Activated T-helper 1 cell treated with anti-CD3 and anti-CD28 coated beads, Interleukin-12 subunit alpha, Interleukin-12 subunit beta, Interleukin-2, Interleukin-4 antibody, amounts not matched to agents 30 ng/mL and 10 ng/mL and 1 ng/mL, durations not matched to agents 14 hours and 24 hours and 36 hours (primary cell): ENCODE measurements at regions not wholly inside any gene's neighbourhood (a gene's known extent, or its start where the extent isn't known, plus 50 kb on each side); places are given as distances from the start of the nearest gene placed in this dataset.

Experiments used
- DNase-seq: peaks from one replicate; pipeline ENCODE4 v3.0.0; 2021; ENCODE audit warnings: low spot score
- H3K27ac Mint-ChIP-seq: one replicate; pipeline ENCODE4 v1.8.0; 2021; ENCODE audit warnings: mild to moderate bottlenecking, mixed read lengths
- H3K27me3 Mint-ChIP-seq: one replicate; pipeline ENCODE4 v1.8.0; 2022; ENCODE audit warnings: mild to moderate bottlenecking, moderate library complexity, mixed read lengths; ENCODE audit not compliant: insufficient read depth
- H3K36me3 Mint-ChIP-seq: one replicate; pipeline ENCODE4 v1.8.0; 2021; ENCODE audit warnings: low read depth, mixed read lengths
- H3K4me1 Mint-ChIP-seq: one replicate; pipeline ENCODE4 v1.8.0; 2021; ENCODE audit warnings: low read depth, mixed read lengths
- H3K4me3 Mint-ChIP-seq: one replicate; pipeline ENCODE4 v1.8.0; 2021; ENCODE audit warnings: mild to moderate bottlenecking, moderate library complexity, mixed read lengths
- H3K9me3 Mint-ChIP-seq: one replicate; pipeline ENCODE4 v1.8.0; 2021; ENCODE audit warnings: mixed read lengths
- intact Hi-C: fragments of 100-400 bp; cut with micrococcal nuclease; formaldehyde crosslinking; loops from one replicate; pipeline ENCODE4 v1.15.1; 2024

- Mint-ChIP-seq H3K9me3 (no peaks in the 10 kb centered on the region), H3K4me3 (no peak overlapping the region), H3K4me1 (no peaks in the 10 kb centered on the region), H3K27ac (no peak overlapping the region), H3K27me3 (no peaks in the 10 kb centered on the region), H3K36me3 (no peaks in the 10 kb centered on the region)
- DNase-seq, result no peak
- intact Hi-C loops, result no loop called here
These were observed 408.5 kb downstream of the SHANK2 start for GRCh38 chr11:70843906-70844305.

GRCh38 chr11:70844387-70844786 lies 408.0 kb downstream of the SHANK2 start:
- no peak overlapping the region for H3K27ac Mint-ChIP-seq
- intact Hi-C loops, result no loop called here
- no peaks in the 10 kb centered on the region for H3K36me3 Mint-ChIP-seq
- H3K4me1 Mint-ChIP-seq, result no peaks in the 10 kb centered on the region
- DNase-seq, result no peak
- H3K9me3 Mint-ChIP-seq, result no peaks in the 10 kb centered on the region
- no peaks in the 10 kb centered on the region for H3K27me3 Mint-ChIP-seq
- no peak overlapping the region for H3K4me3 Mint-ChIP-seq

- Mint-ChIP-seq H3K4me3 (no peak overlapping the region), H3K27me3 (no peaks in the 10 kb centered on the region), H3K36me3 (no peaks in the 10 kb centered on the region), H3K27ac (no peak overlapping the region), H3K4me1 (no peaks in the 10 kb centered on the region), H3K9me3 (no peaks in the 10 kb centered on the region)
- no peak for DNase-seq
- intact Hi-C loops, result no loop called here
These were observed 406.8 kb downstream of the SHANK2 start for GRCh38 chr11:70845591-70846041.

DNA sequence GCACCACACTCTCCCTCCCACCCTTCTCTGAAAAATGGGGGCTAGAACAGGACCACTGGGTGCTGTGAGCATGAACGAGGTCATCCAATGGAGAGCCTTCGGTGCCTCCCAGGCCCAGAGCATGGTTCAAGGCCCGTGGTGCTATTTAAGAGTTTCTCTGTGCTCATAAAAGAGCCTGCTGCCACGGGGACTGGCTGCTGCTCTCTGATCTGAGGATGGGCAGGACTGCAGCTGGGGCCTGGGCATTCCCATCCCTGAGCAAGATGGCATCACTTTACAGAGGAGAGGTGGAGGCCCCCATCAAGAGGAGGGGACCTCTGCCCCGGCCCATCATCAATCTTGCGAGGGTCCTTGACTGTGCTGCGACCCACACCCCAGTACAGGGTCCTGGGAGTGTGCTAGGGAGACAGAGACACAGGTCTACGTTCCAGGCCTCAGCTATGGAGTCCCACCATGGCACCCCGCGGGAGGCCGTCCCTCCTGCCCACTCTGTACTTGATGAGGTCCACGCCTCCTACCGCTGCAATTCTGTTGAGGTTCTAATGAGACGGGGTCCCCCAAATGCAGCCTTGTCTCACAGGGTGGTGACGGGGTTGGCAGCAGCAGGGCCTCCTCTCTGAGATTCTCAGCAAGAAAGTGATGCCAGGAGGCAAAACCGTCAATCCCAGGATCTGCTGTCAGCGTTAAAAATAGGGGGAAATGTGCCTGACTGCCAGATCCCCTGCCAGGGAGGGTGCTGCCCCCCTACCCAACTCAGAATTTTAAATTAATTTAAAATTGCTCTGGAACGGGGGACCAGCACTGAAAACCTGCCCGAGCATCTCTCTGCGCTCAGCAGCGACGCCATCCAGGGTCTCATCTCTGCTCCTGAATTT lies 405.4 kb downstream of the SHANK2 start:
- Mint-ChIP-seq H3K27ac (no peak overlapping the region), H3K27me3 (no peaks in the 10 kb centered on the region), H3K9me3 (no peaks in the 10 kb centered on the region), H3K4me1 (no peaks in the 10 kb centered on the region), H3K4me3 (no peak overlapping the region), H3K36me3 (no peaks in the 10 kb centered on the region)
- no peak for DNase-seq
- intact Hi-C loops, result no loop called here

GRCh38 chr11:70848243-70848750 lies 404.1 kb downstream of the SHANK2 start:
- intact Hi-C loops, result no loop called here
- no peaks in the 10 kb centered on the region for H3K9me3 Mint-ChIP-seq
- no peaks in the 10 kb centered on the region for H3K27me3 Mint-ChIP-seq
- H3K27ac Mint-ChIP-seq, result no peak overlapping the region
- H3K4me3 Mint-ChIP-seq, result no peak overlapping the region
- no peaks in the 10 kb centered on the region for H3K4me1 Mint-ChIP-seq
- H3K36me3 Mint-ChIP-seq, result no peaks in the 10 kb centered on the region
- DNase-seq, result no peak

- no peaks in the 10 kb centered on the region for H3K9me3 Mint-ChIP-seq
- H3K27ac Mint-ChIP-seq, result no peak overlapping the region
- H3K36me3 Mint-ChIP-seq, result no peaks in the 10 kb centered on the region
- no peaks in the 10 kb centered on the region for H3K27me3 Mint-ChIP-seq
- no peaks in the 10 kb centered on the region for H3K4me1 Mint-ChIP-seq
- H3K4me3 Mint-ChIP-seq, result no peak overlapping the region
- no peak for DNase-seq
- intact Hi-C loops, result no loop called here
These were observed 403.3 kb downstream of the SHANK2 start for GRCh38 chr11:70849031-70849430.

GRCh38 chr11:70851308-70851707 lies 401.1 kb downstream of the SHANK2 start:
- Mint-ChIP-seq H3K27ac (no peak overlapping the region), H3K27me3 (no peaks in the 10 kb centered on the region), H3K9me3 (no peaks in the 10 kb centered on the region), H3K4me3 (no peak overlapping the region), H3K4me1 (no peaks in the 10 kb centered on the region), H3K36me3 (no peaks in the 10 kb centered on the region)
- DNase-seq, result no peak
- intact Hi-C loops, result no loop called here

DNA sequence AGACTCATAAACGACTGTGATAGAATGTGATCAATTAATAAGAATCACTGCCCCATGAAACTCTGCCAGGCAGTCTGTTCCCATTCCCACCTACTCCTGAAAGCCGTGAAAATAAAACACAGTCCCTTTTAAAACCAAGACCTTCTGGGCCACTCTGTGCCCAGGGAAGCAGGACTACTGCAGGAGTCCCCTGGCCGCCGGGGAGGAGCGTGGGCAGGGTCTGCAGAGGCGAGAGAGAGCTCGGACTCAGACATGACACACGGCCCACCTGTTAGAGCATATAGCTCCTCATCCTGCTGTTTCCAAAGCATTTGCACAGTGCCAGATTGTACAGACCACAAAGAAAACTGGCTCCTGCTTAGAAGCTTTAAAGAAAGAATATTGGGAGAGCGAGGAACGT lies 400.5 kb downstream of the SHANK2 start:
- H3K9me3 Mint-ChIP-seq, result no peaks in the 10 kb centered on the region
- intact Hi-C loops, result no loop called here
- no peaks in the 10 kb centered on the region for H3K36me3 Mint-ChIP-seq
- H3K27ac Mint-ChIP-seq, result no peak overlapping the region
- DNase-seq, result no peak
- H3K27me3 Mint-ChIP-seq, result no peaks in the 10 kb centered on the region
- no peak overlapping the region for H3K4me3 Mint-ChIP-seq
- no peaks in the 10 kb centered on the region for H3K4me1 Mint-ChIP-seq

- no peaks in the 10 kb centered on the region for H3K27me3 Mint-ChIP-seq
- H3K27ac Mint-ChIP-seq, result no peak overlapping the region
- no peaks in the 10 kb centered on the region for H3K36me3 Mint-ChIP-seq
- no peak for DNase-seq
- H3K9me3 Mint-ChIP-seq, result no peaks in the 10 kb centered on the region
- intact Hi-C loops, result no loop called here
- H3K4me1 Mint-ChIP-seq, result no peaks in the 10 kb centered on the region
- no peak overlapping the region for H3K4me3 Mint-ChIP-seq
These were observed 399.2 kb downstream of the SHANK2 start for GRCh38 chr11:70853068-70853769.

- no peaks in the 10 kb centered on the region for H3K4me1 Mint-ChIP-seq
- no peaks in the 10 kb centered on the region for H3K9me3 Mint-ChIP-seq
- intact Hi-C loops, result no loop called here
- no peak overlapping the region for H3K27ac Mint-ChIP-seq
- DNase-seq, result no peak
- no peaks in the 10 kb centered on the region for H3K27me3 Mint-ChIP-seq
- H3K4me3 Mint-ChIP-seq, result no peak overlapping the region
- H3K36me3 Mint-ChIP-seq, result no peaks in the 10 kb centered on the region
These were observed 398.6 kb downstream of the SHANK2 start for GRCh38 chr11:70853770-70854108.

DNA sequence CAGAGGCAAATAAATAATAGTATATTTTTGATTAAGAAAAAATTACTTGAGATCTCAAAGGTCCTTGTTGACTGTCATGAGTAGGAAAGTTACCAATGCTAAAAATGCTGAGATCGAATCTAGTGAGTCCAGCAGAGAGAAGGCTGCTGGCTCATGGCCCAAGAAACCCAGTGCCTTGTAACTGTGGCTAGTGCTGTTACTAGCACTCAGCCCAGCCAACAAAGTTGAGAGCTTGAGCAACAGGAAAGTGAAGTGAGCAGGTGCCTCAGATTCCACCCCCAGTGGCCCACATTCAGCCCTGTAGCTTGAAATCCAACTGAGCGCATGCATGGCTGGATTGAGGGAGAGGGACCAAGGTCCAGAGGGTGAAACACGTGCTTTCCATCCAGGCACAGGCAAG lies 398.2 kb downstream of the SHANK2 start:
- intact Hi-C loops, result no loop called here
- no peak for DNase-seq
- H3K9me3 Mint-ChIP-seq, result no peaks in the 10 kb centered on the region
- no peaks in the 10 kb centered on the region for H3K27me3 Mint-ChIP-seq
- H3K27ac Mint-ChIP-seq, result no peak overlapping the region
- H3K4me1 Mint-ChIP-seq, result no peaks in the 10 kb centered on the region
- H3K4me3 Mint-ChIP-seq, result no peak overlapping the region
- no peaks in the 10 kb centered on the region for H3K36me3 Mint-ChIP-seq

- Mint-ChIP-seq H3K4me1 (no peaks in the 10 kb centered on the region), H3K9me3 (no peaks in the 10 kb centered on the region), H3K27me3 (no peaks in the 10 kb centered on the region), H3K36me3 (no peaks in the 10 kb centered on the region), H3K4me3 (no peak overlapping the region), H3K27ac (no peak overlapping the region)
- intact Hi-C loops, result no loop called here
- no peak for DNase-seq
These were observed 397.3 kb downstream of the SHANK2 start for GRCh38 chr11:70854901-70855556.

DNA sequence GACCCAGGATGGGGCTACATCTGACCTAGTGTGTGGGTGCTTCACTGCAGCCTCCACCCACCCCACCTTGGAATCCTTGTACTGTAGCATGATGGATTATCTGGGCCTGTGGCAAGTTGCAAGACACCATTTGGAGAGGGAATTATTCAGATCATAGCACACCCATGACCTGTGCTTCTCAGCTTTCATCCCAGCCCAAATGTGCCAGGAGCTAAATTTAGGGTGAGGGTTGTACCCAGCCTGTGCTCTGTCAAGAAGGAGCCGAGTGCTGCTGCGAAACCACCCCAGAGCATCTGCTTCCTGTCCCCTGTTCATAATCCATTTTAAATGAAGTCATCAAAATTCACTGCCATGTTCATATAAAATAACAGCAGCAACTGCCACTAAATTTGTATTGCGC lies 394.5 kb downstream of the SHANK2 start:
- Mint-ChIP-seq H3K36me3 (no peaks in the 10 kb centered on the region), H3K4me1 (no peaks in the 10 kb centered on the region), H3K27me3 (no peaks in the 10 kb centered on the region), H3K9me3 (no peaks in the 10 kb centered on the region), H3K4me3 (no peak overlapping the region), H3K27ac (no peak overlapping the region)
- no peak for DNase-seq
- intact Hi-C loops, result no loop called here
